Activated naive CD4-positive, alpha-beta T cell treated with Interleukin-2 at 50 U/mL for 16 hours (primary cell): ENCODE measurements at regions not wholly inside any gene's neighbourhood (a gene's known extent, or its start where the extent isn't known, plus 50 kb on each side); places are given as distances from the start of the nearest gene placed in this dataset.
"Not testable (repeated sequence)": the region's sequence is repeated elsewhere in the genome, so short reads cannot be mapped to it uniquely, and the experiment has no call there.

Source experiments
- DNase-seq: peaks from one replicate; pipeline ENCODE4 v3.0.0-alpha.2; 2020

- no peak for DNase-seq
Measured at GRCh38 chr6:99668036-99668705, 61.5 kb downstream of the PRDM13 start.

GRCh38 chr6:99689916-99690685 lies 83.5 kb downstream of the PRDM13 start:
- DNase-seq = no peak

- not testable (repeated sequence) for DNase-seq
Measured at GRCh38 chr6:99702287-99702686, 95.7 kb downstream of the PRDM13 start.

- DNase-seq = no peak
Measured at GRCh38 chr6:99709062-99709461, 102.4 kb downstream of the PRDM13 start.

- DNase-seq = no peak
Measured at GRCh38 chr6:99711302-99711701, 104.7 kb downstream of the PRDM13 start.

GRCh38 chr6:99711925-99712324 lies 105.3 kb downstream of the PRDM13 start:
- DNase-seq = no peak

- DNase-seq = no peak
Measured at GRCh38 chr6:99712519-99712918, 105.9 kb downstream of the PRDM13 start.

GRCh38 chr6:99722043-99722442 lies 115.4 kb downstream of the PRDM13 start:
- not testable (repeated sequence) for DNase-seq

- not testable (repeated sequence) for DNase-seq
Measured at GRCh38 chr6:99730237-99730636, 123.6 kb downstream of the PRDM13 start.

GRCh38 chr6:99736302-99736701 lies 129.7 kb downstream of the PRDM13 start:
- DNase-seq = no peak

- no peak for DNase-seq
Measured at GRCh38 chr6:99739526-99739925, 132.9 kb downstream of the PRDM13 start.

- DNase-seq = no peak
Measured at GRCh38 chr6:99741092-99741491, 134.5 kb downstream of the PRDM13 start.

GRCh38 chr6:99743647-99744046 lies 137.0 kb downstream of the PRDM13 start:
- no peak for DNase-seq

- DNase-seq = no peak
Measured at GRCh38 chr6:99745651-99746050, 139.0 kb downstream of the PRDM13 start.

- peak; percentile 43 for DNase-seq
Measured at GRCh38 chr6:99746261-99746895, 139.7 kb downstream of the PRDM13 start.

- no peak for DNase-seq
Measured at GRCh38 chr6:99761711-99762110, 155.1 kb downstream of the PRDM13 start.

- DNase-seq = no peak
Measured at GRCh38 chr6:99768166-99768565, 161.5 kb downstream of the PRDM13 start.

- DNase-seq = no peak
Measured at GRCh38 chr6:99779631-99780555, 173.3 kb downstream of the PRDM13 start.

GRCh38 chr6:99780556-99780885 lies 173.9 kb downstream of the PRDM13 start:
- DNase-seq = no peak

- no peak for DNase-seq
Measured at GRCh38 chr6:99789767-99790166, 183.1 kb downstream of the PRDM13 start.

- no peak for DNase-seq
Measured at GRCh38 chr6:99790679-99791078, 184.0 kb downstream of the PRDM13 start.

GRCh38 chr6:99801805-99802204 lies 192.2 kb downstream of the MCHR2 start:
- DNase-seq = no peak
